Upper lobe of left lung (tissue), 6 donors: ENCODE measurements at regions not wholly inside any gene's neighbourhood (a gene's known extent, or its start where the extent isn't known, plus 50 kb on each side); places are given as distances from the start of the nearest gene placed in this dataset.
"Not testable (repeated sequence)": the region's sequence is repeated elsewhere in the genome, so short reads cannot be mapped to it uniquely, and the experiment has no call there.

ENCODE experiments used
- ATAC-seq, 2 donors: fragments of 200-7000 bp; cut with Tn5 transposase; one replicate each; pipeline ENCODE4 v1.9.1; 2022; ENCODE audit warnings: mild to moderate bottlenecking in 2 of 2, moderate library complexity in 2 of 2; ENCODE audit not compliant: low FRiP score in 2 of 2
- DNase-seq, 2 donors: peaks; one replicate each; pipeline ENCODE4 v3.0.0-alpha.2; 2019 to 2020
- H3K27ac ChIP-seq, 4 donors: fragments of 200-600 bp; sonication (generic); one replicate each; pipeline ENCODE4 v1.5.1; 2016 to 2019
- H3K27me3 ChIP-seq, 4 donors: fragments of 200-600 bp; sonication (generic); one replicate each; pipeline ENCODE4 v1.5.1; 2017 to 2019
- H3K36me3 ChIP-seq, 4 donors: fragments of 200-600 bp; sonication (generic); one replicate each; pipeline ENCODE4 v1.5.1; 2016 to 2019
- H3K4me1 ChIP-seq, 4 donors: fragments of 200-600 bp; sonication (generic); one replicate each; pipeline ENCODE4 v1.5.1; 2018 to 2019
- H3K4me3 ChIP-seq, 4 donors: fragments of 200-600 bp; sonication (generic); one replicate each; pipeline ENCODE4 v1.5.1; 2017 to 2019; ENCODE audit warnings: mild to moderate bottlenecking in 2 of 4, moderate library complexity in 1 of 4
- H3K9me3 ChIP-seq, 4 donors: fragments of 200-600 bp; sonication (generic); one replicate each; pipeline ENCODE4 v1.5.1; 2018 to 2019
- EP300 ChIP-seq, 4 donors: sonication (generic); formaldehyde crosslinking; IDR thresholded peaks; one replicate each; pipeline ENCODE4 v1.5.1; 2017; ENCODE audit warnings: antibody characterized with exemption in 4 of 4, control low read depth in 2 of 4
- POLR2A ChIP-seq, 4 donors: fragments of 450-650 bp; IDR thresholded peaks; one replicate each; pipeline ENCODE4 v1.5.1; 2016 to 2017; ENCODE audit warnings: antibody characterized with exemption in 4 of 4, mild to moderate bottlenecking in 2 of 4
- POLR2AphosphoS5 ChIP-seq, 2 donors: sonication (generic); formaldehyde crosslinking; IDR thresholded peaks; one replicate each; pipeline ENCODE4 v1.5.1; 2017; ENCODE audit warnings: antibody characterized with exemption in 2 of 2
- WGBS, 2 donors: methylation state at CpG; one replicate each; pipeline ENCODE4 v1.1.5; 2017 to 2018; 5-methylcytosine and 5-hydroxymethylcytosine counted together
- TF ChIP-seq, protein P1 (sequence below), 6 experiments: fragments of 450-650 bp in 4 of 6; fragments of 200-600 bp in 2 of 6; sonication (generic) in 2 of 6; IDR thresholded peaks; one replicate each; pipeline ENCODE4 v1.5.1; 2016 to 2019; ENCODE audit warnings: antibody characterized with exemption in 6 of 6
- donor health status: DM: no; HTN: no; CAD: no; lungs with moderate emphysema.
- donor health status: DM: no; HTN: yes; CAD: no; lungs with severe emphysema.

DNA sequence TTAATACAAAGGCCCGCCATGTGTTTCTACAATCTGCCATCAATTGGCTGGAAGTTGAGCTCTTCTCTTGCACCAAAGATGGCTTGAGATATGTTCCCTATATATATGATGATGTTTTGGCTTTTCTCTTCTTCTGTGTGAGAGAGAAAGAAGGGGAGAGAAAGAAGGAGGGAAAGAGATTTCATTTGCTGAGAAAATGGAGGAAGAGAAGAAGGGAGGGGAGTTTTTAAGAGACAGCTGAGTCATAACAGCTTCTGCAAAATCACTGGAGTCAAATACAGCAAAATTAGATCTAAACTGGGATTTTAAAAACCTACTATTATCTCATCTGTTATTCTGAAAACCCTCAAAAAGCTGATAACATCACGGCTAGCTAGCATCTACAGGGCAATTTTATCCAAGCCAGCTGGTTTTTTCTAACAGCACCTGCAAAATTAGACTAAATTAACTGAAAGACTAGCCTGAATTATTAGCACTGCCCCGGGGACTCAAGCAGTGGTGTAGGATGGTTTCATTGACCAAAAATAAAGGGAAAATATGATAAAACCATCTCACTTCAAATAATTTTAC, 647.6 kb upstream of the ACTRT1 start:
- Histone ChIP-seq H3K9me3 (no peaks in the 10 kb centered on the region), H3K36me3 (no peaks in the 10 kb centered on the region), H3K27me3 (no peaks in the 10 kb centered on the region), H3K4me1 (no peaks in the 10 kb centered on the region), H3K27ac (no peak overlapping the region), H3K4me3 (no peak overlapping the region)
- TF ChIP-seq POLR2AphosphoS5 (IDR thresholded peaks at IDR 0.05): no peak
- no peak for TF ChIP-seq POLR2A (IDR thresholded peaks at IDR 0.05)
- TF ChIP-seq, protein P1, sequence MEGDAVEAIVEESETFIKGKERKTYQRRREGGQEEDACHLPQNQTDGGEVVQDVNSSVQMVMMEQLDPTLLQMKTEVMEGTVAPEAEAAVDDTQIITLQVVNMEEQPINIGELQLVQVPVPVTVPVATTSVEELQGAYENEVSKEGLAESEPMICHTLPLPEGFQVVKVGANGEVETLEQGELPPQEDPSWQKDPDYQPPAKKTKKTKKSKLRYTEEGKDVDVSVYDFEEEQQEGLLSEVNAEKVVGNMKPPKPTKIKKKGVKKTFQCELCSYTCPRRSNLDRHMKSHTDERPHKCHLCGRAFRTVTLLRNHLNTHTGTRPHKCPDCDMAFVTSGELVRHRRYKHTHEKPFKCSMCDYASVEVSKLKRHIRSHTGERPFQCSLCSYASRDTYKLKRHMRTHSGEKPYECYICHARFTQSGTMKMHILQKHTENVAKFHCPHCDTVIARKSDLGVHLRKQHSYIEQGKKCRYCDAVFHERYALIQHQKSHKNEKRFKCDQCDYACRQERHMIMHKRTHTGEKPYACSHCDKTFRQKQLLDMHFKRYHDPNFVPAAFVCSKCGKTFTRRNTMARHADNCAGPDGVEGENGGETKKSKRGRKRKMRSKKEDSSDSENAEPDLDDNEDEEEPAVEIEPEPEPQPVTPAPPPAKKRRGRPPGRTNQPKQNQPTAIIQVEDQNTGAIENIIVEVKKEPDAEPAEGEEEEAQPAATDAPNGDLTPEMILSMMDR (IDR thresholded peaks at IDR 0.05): no peak
- no peak for TF ChIP-seq EP300 (IDR thresholded peaks at IDR 0.05)
- no peak for DNase-seq
- WGBS, 2 donors: 75 to 79% methylated on average over 3 of the region's 3 CpGs
- ATAC-seq: no peak

DNA sequence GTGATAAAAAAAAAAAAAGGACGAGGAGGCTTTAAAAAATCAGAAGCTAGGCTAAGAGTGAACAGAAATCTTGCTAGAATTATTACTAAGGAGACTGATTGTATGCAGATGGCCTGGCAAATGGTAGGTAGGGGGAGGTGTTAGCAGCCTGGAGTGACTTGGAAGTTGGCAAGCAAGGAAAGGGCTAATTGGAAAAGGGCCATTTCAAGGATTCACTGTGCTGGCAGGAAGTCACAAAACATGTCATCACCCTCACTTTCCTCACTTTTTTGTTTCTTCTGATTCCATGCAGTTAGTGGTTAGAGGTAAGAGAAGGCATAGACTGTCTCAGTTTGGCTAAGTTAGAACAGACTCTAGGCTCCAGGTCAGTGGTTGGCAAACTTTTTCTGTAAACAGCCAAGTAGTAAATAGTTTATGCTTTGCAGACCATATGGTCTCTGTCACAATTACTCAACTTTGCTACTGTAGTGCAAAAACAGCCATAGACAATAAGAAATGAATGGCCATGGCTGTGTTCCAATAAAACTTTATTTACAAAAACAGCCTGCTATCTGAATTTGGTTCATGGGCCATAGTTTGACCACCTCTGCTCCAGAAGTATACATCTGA, 646.5 kb upstream of the ACTRT1 start:
- no peak overlapping the region for H3K27ac ChIP-seq
- H3K9me3 ChIP-seq: no peaks in the 10 kb centered on the region
- no peaks in the 10 kb centered on the region for H3K27me3 ChIP-seq
- ATAC-seq: no peak
- DNase-seq: no peak
- H3K4me3 ChIP-seq: no peak overlapping the region
- 42 to 43% methylated on average over 1 of the region's 1 CpG for WGBS, 2 donors
- TF ChIP-seq POLR2AphosphoS5 (IDR thresholded peaks at IDR 0.05) (no peak), POLR2A (IDR thresholded peaks at IDR 0.05) (no peak), EP300 (IDR thresholded peaks at IDR 0.05) (no peak)
- TF ChIP-seq, protein P1 (IDR thresholded peaks at IDR 0.05): no peak
- no peaks in the 10 kb centered on the region for H3K36me3 ChIP-seq
- H3K4me1 ChIP-seq: no peaks in the 10 kb centered on the region

DNA sequence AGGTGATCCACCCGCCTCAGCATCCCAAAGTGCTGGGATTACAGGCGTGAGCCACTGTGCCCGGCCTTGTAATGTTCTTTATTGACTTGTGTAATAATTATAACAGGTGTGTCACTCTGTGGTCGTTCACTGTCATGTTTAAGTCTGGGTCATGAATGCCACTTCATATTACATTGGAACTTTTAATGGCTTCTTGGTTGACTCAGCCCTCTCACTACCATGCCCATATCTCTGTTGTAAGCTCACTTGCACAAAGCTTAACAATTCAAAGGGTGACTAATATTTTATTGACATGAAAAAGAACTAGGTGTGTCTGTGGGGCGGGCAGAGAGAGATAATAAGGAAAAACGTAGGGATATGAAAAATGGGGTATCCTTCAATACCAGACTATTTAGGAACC, 639.7 kb upstream of the ACTRT1 start:
- H3K9me3 ChIP-seq: no peaks in the 10 kb centered on the region
- no peak for ATAC-seq
- no peak for DNase-seq
- H3K27me3 ChIP-seq: no peaks in the 10 kb centered on the region
- H3K4me3 ChIP-seq: no peak overlapping the region
- H3K4me1 ChIP-seq: no peaks in the 10 kb centered on the region
- 74 to 76% methylated on average over 3 to 6 of the region's 6 CpGs for WGBS, 2 donors
- TF ChIP-seq POLR2AphosphoS5 (IDR thresholded peaks at IDR 0.05): no peak
- TF ChIP-seq, protein P1 (IDR thresholded peaks at IDR 0.05): no peak
- TF ChIP-seq POLR2A (IDR thresholded peaks at IDR 0.05): no peak
- TF ChIP-seq EP300 (IDR thresholded peaks at IDR 0.05): no peak
- no peaks in the 10 kb centered on the region for H3K36me3 ChIP-seq
- H3K27ac ChIP-seq: no peak overlapping the region

DNA sequence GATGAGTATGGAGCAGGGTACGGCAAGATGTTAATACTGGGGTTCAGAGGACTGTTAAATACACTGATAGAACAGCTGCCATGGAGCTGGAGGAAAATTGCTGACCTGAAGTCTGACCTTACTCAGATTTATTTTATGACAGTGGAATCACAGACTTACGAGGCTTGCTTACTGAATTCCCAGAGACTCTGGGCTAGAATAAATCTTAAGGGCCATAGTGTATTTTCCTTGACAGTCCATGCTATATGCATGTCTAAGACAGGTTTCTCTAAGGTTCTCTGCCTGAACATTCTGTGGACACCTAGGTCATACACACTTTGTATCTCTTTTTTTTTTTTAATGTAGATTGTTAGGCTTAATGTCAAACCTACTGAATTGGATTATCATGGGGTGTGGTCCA, 633.2 kb upstream of the ACTRT1 start:
- Histone ChIP-seq H3K4me3 (no peak overlapping the region), H3K27ac (no peak overlapping the region), H3K4me1 (no peaks in the 10 kb centered on the region), H3K9me3 (no peaks in the 10 kb centered on the region), H3K27me3 (no peaks in the 10 kb centered on the region), H3K36me3 (no peaks in the 10 kb centered on the region)
- no peak for ATAC-seq
- no peak for TF ChIP-seq POLR2AphosphoS5 (IDR thresholded peaks at IDR 0.05)
- TF ChIP-seq, protein P1 (IDR thresholded peaks at IDR 0.05): no peak
- no peak for DNase-seq
- WGBS, 2 donors: 63 to 76% methylated on average over 2 of the region's 2 CpGs

DNA sequence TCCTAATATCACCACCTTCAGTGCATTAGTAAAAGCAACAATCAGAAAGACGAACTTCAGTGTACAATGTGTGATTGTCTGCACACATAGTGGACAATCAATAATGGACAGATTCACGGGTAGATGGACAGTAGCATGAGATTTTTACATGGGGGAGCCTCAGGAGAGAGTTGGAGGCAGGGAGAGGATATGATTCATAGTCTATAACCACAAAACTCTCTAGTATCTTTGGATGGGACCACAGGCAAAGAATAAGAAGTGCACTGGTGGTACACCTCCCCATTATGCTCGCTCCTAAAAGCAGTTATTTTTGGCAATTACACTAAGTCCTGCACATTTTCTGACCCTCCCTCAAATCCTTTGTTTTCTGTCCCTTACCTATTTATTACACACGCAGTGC, 624.4 kb upstream of the ACTRT1 start:
- WGBS, 2 donors: 82 to 88% methylated on average over 4 of the region's 4 CpGs
- no peaks in the 10 kb centered on the region for H3K9me3 ChIP-seq
- H3K4me1 ChIP-seq: no peaks in the 10 kb centered on the region
- no peaks in the 10 kb centered on the region for H3K36me3 ChIP-seq
- ATAC-seq: no peak
- TF ChIP-seq, protein P1 (IDR thresholded peaks at IDR 0.05): no peak
- TF ChIP-seq POLR2A (IDR thresholded peaks at IDR 0.05): no peak
- no peak for TF ChIP-seq POLR2AphosphoS5 (IDR thresholded peaks at IDR 0.05)
- TF ChIP-seq EP300 (IDR thresholded peaks at IDR 0.05): no peak
- no peaks in the 10 kb centered on the region for H3K27me3 ChIP-seq
- no peak for DNase-seq
- no peak overlapping the region for H3K27ac ChIP-seq
- H3K4me3 ChIP-seq: no peak overlapping the region

DNA sequence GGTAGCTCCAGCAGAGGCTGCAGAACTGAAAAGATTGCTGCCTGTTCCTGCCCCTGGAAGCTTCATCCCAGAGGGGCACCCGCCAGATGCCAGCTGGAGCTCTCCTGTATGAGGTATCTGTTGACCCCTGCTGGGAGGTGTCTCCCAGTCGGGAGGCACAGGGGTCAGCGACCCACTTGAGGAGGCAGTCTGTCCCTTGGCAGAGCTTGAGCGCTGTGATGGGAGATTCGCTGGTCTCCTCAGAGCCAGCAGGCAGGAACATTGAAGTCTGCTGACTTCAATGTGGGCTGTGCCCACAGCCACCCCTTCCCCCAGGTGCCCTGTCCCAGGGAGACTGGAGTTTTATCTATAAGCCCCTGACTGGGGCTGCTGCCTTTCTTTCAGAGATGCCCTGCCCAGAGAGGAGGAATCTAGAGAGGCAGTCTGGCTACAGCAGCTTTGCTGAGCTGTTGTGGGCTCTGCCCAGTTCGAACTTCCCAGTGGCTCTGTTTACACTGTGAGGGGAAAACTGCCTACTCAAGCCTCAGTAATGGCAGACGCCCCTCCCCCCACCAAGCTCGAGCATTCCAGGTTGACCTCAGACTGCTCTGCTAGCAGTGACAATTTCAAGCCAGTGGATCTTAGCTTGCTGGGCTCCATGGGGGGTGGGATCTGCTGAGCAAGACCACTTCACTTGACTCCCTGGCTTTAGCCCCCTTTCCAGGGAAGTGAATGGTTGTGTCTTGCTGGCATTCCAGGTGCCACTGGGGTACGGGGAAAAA, 622.3 kb upstream of the ACTRT1 start:
- 70 to 100% methylated on average over 1 to 9 of the region's 9 CpGs for WGBS, 2 donors
- not testable (repeated sequence) for H3K27me3 ChIP-seq, H3K36me3 ChIP-seq, H3K9me3 ChIP-seq, DNase-seq, H3K4me1 ChIP-seq, ATAC-seq, H3K4me3 ChIP-seq, H3K27ac ChIP-seq
